IPS DF 4.7 (cell line): ENCODE measurements at regions not wholly inside any gene's neighbourhood (a gene's known extent, or its start where the extent isn't known, plus 50 kb on each side); places are given as distances from the start of the nearest gene placed in this dataset.
"Not testable (repeated sequence)": the region's sequence is repeated elsewhere in the genome, so short reads cannot be mapped to it uniquely, and the experiment has no call there.

Experiments
- DNase-seq: peaks from one replicate; pipeline ENCODE4 v3.0.0-alpha.2; 2013; ENCODE audit warnings: low spot score; ENCODE audit errors: extremely low read depth

GRCh38 chr4:187060551-187060950 is 336.9 kb upstream of the FAT1 start:
- DNase-seq = no peak

- DNase-seq = no peak
Measured at GRCh38 chr4:187063251-187063650, 339.6 kb upstream of the FAT1 start.

GRCh38 chr4:187064033-187064432 is 340.4 kb upstream of the FAT1 start:
- no peak for DNase-seq

DNA sequence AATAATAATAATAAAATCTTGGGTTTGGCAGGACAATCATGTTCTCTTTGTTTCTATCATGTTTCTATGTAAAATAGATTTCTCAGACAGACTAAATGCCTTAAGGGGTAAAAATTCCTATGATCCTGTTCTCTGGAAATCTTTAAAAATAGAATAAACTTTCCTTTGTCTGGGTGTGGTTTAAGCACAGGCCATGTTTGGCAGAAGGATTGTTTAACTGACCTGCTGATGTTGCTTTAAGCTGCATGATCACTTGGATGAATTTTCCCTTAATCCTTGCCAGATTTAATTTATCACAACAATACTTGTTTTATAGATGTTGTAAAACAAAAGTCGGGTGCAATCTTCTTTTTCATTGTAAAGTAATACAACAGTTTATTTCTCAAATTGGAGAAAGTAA is 341.7 kb upstream of the FAT1 start:
- no peak for DNase-seq

DNA sequence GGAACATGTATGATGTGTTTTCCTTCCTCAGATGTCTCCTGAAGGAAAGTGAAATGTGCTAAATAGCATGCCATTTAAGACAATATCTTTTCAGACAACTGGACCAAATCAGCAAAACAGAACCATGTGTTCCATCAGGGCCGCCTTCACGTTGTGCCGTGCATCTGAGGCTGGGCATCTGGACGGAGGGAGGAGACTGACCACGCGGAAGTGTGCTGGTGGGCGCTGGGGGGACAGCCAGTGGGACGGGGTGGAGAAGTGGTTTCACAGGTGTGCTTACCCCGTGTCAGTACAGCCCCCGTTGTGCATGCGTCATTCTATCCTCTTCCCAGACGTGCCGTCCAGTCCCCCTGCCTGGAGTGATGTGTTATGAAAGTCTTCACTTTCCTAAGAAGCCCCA is 342.1 kb upstream of the FAT1 start:
- no peak for DNase-seq

DNA sequence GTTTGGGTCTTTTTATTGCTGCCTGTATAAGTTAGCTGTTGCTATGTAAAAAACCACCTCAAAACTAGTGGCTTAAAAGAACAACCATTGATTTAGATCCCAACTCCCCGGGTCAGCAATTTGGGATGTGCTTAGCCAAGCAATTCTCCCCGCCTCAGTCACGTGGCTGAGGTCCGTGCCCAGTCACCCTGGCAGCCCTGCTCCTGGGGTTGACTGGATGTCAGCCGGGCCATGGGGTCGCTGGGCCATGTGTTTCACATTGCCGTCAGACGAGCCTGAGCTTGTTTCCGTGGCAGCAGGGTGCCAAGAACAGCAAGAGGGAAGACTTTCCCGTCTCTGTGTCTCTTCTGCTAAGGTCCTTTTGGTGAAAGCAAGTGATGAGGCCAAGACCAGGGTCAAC is 345.7 kb upstream of the FAT1 start:
- DNase-seq = no peak

- no peak for DNase-seq
Measured at GRCh38 chr4:187070158-187070557, 346.5 kb upstream of the FAT1 start.

DNA sequence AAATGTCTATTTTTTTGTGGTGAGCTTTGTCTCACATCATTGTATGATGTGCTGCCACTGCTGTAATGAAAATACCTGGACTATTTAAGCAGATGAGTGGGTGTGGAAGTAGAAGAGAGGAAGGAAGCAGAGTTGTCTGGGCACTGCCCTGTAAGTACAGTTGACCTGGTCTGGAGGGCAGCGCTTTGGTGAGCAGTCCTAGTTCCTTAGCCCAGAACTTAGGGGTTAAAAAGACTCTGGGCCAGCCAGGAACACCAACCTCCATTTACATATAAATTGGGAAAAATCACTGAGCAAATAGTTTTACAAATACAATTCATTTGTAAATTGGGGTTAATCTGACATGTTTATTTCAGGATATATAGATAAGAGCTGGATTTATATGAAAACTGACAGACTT is 347.1 kb upstream of the FAT1 start:
- no peak for DNase-seq

GRCh38 chr4:187071946-187072600 is 348.4 kb upstream of the FAT1 start:
- no peak for DNase-seq

DNA sequence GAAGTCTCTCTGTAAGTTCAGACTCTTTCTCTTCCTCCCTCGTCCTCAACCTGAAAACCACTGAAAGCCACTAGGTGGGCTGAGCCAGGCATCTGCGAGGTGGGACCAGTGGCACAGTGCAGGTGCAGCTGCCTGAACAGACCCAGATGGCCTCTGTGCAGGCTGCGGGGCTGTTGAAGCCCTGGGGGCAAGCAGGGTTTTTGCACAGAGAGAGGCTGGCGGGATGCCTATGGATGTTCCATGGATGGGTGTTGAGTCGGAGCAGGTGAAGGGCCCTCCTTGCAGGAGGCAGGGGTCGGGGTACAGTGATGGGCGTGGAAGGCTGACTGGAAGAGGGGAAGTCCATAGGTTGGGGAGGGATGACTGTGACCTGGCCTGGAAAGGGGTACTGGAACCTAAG is 350.2 kb upstream of the FAT1 start:
- DNase-seq = no peak

DNA sequence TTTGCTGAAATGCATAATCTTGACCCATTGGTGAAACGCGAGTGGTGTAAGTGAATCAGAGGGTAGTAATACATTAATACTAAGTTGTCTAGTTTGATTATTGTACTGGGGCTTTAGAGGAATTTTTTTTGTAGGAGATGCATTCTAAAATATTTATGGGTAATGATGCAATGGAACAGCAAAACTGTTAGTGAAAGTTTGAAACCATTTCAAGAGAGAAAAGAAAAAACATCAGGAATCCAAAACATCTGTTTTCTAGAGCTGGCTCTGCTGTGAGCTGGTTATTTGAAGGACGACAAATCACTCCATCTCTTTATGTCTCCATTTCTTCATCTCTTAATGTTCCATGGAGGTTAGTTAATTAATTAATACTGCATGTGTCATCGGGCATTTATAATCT is 351.9 kb upstream of the FAT1 start:
- DNase-seq = no peak

- no peak for DNase-seq
Measured at GRCh38 chr4:187077744-187078401, 354.2 kb upstream of the FAT1 start.

DNA sequence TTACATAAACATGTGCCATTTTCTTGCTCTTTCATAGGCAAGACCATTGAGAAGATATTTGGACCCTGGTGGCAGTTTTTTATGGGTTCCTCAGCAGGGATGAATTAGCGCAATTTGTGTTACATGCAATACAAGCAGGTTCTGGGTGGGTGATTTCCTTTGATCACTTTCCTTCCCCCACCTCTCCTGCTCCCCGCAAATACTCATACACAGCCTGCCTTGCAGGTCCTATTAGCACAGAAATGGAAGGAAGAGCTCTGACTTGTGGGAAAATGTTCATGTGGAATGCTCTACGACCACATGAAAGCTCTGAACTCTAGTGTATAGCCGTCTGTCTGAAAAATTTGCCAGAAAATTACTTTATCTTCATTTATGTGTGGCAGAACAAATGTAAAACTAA is 361.0 kb upstream of the FAT1 start:
- DNase-seq = no peak

- no peak for DNase-seq
Measured at GRCh38 chr4:187085339-187085738, 361.7 kb upstream of the FAT1 start.

DNA sequence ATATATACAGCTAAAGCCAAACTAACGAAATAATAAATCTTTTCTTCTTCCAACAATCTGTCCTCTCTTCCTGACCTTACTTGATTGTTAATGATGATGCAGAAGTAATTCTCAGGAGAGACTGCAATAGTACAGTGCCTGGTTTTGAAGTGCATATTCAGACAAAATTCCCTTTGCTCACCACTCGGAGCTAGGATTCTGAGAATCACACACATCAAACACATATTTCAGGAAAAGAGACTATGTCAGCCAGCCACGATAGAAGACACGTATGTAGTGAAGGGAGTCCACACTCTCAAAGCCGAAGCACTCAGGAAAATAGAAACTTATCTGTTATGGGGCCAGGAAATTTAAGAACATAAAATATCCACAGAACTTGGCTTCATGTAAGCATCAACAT is 362.5 kb upstream of the FAT1 start:
- no peak for DNase-seq

DNA sequence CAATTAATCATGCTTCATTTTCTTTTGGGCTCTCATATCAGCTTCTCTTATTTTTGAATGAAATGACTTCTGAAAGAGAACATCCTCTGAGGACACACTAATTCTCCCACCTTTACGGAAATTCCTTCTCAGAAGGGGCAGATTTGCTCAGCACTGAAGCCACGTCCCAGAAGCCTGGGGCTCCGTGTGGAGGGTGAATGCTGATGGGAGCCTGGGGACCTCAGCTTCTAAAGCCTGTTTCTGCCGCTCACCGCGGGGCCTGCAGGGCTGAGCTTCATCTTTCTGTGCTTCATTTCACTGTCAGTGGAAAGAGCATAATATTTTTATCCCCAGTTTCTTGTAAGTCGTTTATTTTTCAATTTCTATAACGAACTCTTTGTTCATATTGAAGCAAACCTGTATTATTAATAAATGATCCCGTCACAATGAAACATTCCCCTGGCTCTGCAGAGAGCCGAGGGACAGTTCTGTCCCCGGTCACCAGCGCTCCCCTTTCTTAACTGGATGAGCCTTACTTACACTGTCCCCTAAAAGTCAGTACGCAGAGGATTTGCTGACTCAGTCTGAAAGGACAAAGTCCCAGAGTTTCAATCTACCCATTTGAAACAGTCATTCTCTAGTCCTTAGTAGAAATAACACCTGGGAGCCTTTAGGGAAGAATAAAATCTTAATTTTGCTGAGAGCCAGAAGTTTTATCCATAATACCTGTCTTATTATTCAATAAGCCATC is 364.6 kb upstream of the FAT1 start:
- DNase-seq = no peak

GRCh38 chr4:187090401-187090800 is 366.7 kb upstream of the FAT1 start:
- DNase-seq = no peak

DNA sequence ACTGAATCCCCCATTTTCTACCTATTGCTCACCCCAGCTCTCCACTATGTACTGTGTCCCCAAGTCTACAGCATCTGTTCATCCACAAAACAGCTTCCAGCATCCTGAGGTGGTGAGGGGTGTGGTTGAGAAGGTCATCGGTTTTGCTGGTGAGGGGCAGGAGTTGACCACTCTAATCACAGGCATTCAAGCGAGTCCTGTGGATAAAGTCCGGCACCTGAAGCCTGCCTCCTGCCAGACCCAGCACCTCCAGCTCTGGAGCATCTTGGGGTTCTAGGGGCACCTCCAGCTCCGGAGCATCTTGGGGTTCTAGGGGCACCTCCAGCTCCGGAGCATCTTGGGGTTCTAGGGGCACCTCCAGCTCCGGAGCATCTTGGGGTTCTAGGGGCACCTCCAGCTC is 367.2 kb upstream of the FAT1 start:
- not testable (repeated sequence) for DNase-seq

GRCh38 chr4:187094144-187094543 is 370.5 kb upstream of the FAT1 start:
- no peak for DNase-seq

DNA sequence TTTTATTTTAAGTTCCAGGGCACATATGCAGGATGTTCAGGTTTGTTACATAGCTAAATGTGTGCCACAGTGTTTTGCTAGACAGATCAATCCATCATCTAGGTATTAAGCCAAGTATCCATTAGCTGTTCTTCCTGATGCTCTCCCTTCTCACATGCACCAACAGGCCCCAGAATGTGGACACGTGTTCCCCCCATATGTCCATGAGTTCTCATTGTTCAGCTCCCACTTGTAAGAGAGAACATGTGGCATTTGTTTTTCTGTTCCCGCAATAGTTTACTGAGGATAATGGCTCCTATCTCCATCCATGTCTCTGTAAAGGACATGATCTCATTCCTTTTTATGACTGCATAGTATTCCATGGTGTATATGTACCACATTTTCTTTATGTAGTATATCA is 374.8 kb upstream of the FAT1 start:
- DNase-seq = no peak

- no peak for DNase-seq
Measured at GRCh38 chr4:187103351-187103750, 379.7 kb upstream of the FAT1 start.

DNA sequence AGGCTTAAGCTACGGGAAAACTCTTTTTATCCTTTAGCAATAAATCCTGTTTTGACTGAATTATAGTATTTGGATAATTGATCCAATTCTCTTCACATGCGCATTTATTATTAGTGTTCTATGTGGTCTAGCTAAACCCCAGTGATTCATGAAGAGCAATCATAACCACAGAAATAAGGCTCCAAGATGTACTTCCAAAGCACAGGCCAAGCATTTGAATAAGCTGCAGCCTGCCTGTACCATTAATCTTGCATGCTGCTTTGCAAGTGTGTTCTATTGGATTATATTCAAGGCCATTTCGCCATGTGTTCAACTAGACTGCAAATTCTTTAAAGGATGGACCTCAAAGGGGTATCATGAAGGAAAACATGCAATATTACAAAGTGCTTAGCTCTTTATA is 385.2 kb upstream of the FAT1 start:
- no peak for DNase-seq

- DNase-seq = no peak
Measured at GRCh38 chr4:187109636-187110035, 386.0 kb upstream of the FAT1 start.
